WTC11 (cell line): ENCODE measurements at regions not wholly inside any gene's neighbourhood (a gene's known extent, or its start where the extent isn't known, plus 50 kb on each side); places are given as distances from the start of the nearest gene placed in this dataset.

ENCODE experiments used
- ATAC-seq: fragments of 200-7000 bp; cut with Tn5 transposase; 2 replicates; pipeline ENCODE4 v1.10.0; 2021; ENCODE audit warnings: mild to moderate bottlenecking, moderate library complexity
- CTCF ChIA-PET: fragments of 300-600 bp; sonication (Branson Sonifier 250); formaldehyde crosslinking; loops from one replicate; lab custom pipeline; 2021; ENCODE audit warnings: antibody characterized with exemption; lab: Charles Lee
- POLR2A ChIA-PET: fragments of 350-600 bp; sonication (Branson Sonifier 250); formaldehyde crosslinking; loops from one replicate; lab custom pipeline; 2021; ENCODE audit warnings: antibody characterized with exemption; lab: Charles Lee
- DNase-seq: peaks from one replicate; pipeline ENCODE4 v3.0.0; 2021; ENCODE audit warnings: low spot score
- H3K27ac Mint-ChIP-seq: 2 replicates; pipeline ENCODE4 v1.8.0; 2021; ENCODE audit warnings: mixed read lengths
- H3K27me3 Mint-ChIP-seq: 2 replicates; pipeline ENCODE4 v1.8.0; 2021; ENCODE audit warnings: low read depth, mild to moderate bottlenecking, moderate library complexity, mixed read lengths
- H3K36me3 Mint-ChIP-seq: 2 replicates; pipeline ENCODE4 v1.8.0; 2021; ENCODE audit warnings: mixed read lengths
- H3K4me1 Mint-ChIP-seq: 2 replicates; pipeline ENCODE4 v1.8.0; 2022; ENCODE audit warnings: mixed read lengths
- H3K4me3 Mint-ChIP-seq: 2 replicates; pipeline ENCODE4 v1.8.0; 2021; ENCODE audit warnings: mild to moderate bottlenecking, moderate library complexity, mixed read lengths
- H3K9me3 Mint-ChIP-seq: 2 replicates; pipeline ENCODE4 v1.8.0; 2021; ENCODE audit warnings: mixed read lengths
- E2F5 ChIP-seq: sonication (generic); formaldehyde crosslinking; IDR thresholded peaks from 2 replicates; pipeline ENCODE4 v1.8.1; 2022; ENCODE audit warnings: mild to moderate bottlenecking, moderate library complexity, missing genetic modification reagents
- HMGA2 ChIP-seq: fragments of 250-450 bp; sonication (Bioruptor Pico); IDR thresholded peaks from 2 replicates; pipeline ENCODE4 v1.4.0; 2021; ENCODE audit warnings: mild to moderate bottlenecking, moderate library complexity
- HMGXB4 ChIP-seq: sonication (generic); formaldehyde crosslinking; IDR thresholded peaks from 2 replicates; pipeline ENCODE4 v1.8.1; 2023; ENCODE audit warnings: mild to moderate bottlenecking, moderate library complexity, missing genetic modification reagents
- IRF2 ChIP-seq: sonication (generic); formaldehyde crosslinking; IDR thresholded peaks from 2 replicates; pipeline ENCODE4 v1.8.0; 2022; ENCODE audit warnings: low read depth, missing genetic modification reagents, borderline replicate concordance
- JAZF1 ChIP-seq: fragments of 250-450 bp; sonication (Bioruptor Pico); IDR thresholded peaks from 2 replicates; pipeline ENCODE4 v1.9.0; 2021; ENCODE audit warnings: moderate library complexity, mild to moderate bottlenecking, inconsistent platforms
- MLX ChIP-seq: sonication (generic); formaldehyde crosslinking; IDR thresholded peaks from 2 replicates; pipeline ENCODE4 v1.8.1; 2023; ENCODE audit warnings: mild to moderate bottlenecking, missing genetic modification reagents, moderate library complexity
- NFATC4 ChIP-seq: fragments of 250-450 bp; sonication (Bioruptor Pico); IDR thresholded peaks from 2 replicates; pipeline ENCODE4 v1.9.0; 2021; ENCODE audit warnings: mild to moderate bottlenecking
- OVOL2 ChIP-seq: fragments of 250-450 bp; sonication (Bioruptor Pico); IDR thresholded peaks from 2 replicates; pipeline ENCODE4 v1.9.0; 2021; ENCODE audit warnings: mild to moderate bottlenecking, borderline replicate concordance
- TEAD1 ChIP-seq: sonication (generic); formaldehyde crosslinking; IDR thresholded peaks from 2 replicates; pipeline ENCODE4 v1.8.0; 2022; ENCODE audit warnings: mild to moderate bottlenecking, missing genetic modification reagents
- USF1 ChIP-seq: sonication (generic); formaldehyde crosslinking; IDR thresholded peaks from 2 replicates; pipeline ENCODE4 v1.8.0; 2022; ENCODE audit warnings: mild to moderate bottlenecking, missing genetic modification reagents
- USF2 ChIP-seq: sonication (generic); formaldehyde crosslinking; IDR thresholded peaks from 2 replicates; pipeline ENCODE4 v1.8.1; 2023; ENCODE audit warnings: mild to moderate bottlenecking, missing genetic modification reagents, moderate library complexity
- ZNF138 ChIP-seq: sonication (generic); formaldehyde crosslinking; conservative IDR thresholded peaks from 2 replicates; pipeline ENCODE4 v1.8.1; 2022; ENCODE audit warnings: mild to moderate bottlenecking, moderate library complexity, missing genetic modification reagents
- ZNF281 ChIP-seq: sonication (generic); formaldehyde crosslinking; IDR thresholded peaks from 2 replicates; pipeline ENCODE4 v1.8.0; 2023; ENCODE audit warnings: mild to moderate bottlenecking, missing genetic modification reagents
- ZNF532 ChIP-seq: fragments of 250-450 bp; sonication (Bioruptor Pico); IDR thresholded peaks from 2 replicates; pipeline ENCODE4 v1.9.0; 2021; ENCODE audit warnings: mild to moderate bottlenecking, borderline replicate concordance

GRCh38 chr4:153064571-153064970 is 128.4 kb downstream of the FHDC1 start (continued):
- no peak for TF ChIP-seq HMGXB4
- no peak for TF ChIP-seq HMGA2 (CRISPR knock-in tag)
- TF ChIP-seq TEAD1 (CRISPR knock-in tag), result no peak
- no peak for TF ChIP-seq E2F5 (CRISPR knock-in tag)
- no peak for TF ChIP-seq ZNF532 (CRISPR knock-in tag)
- TF ChIP-seq ZNF138 (CRISPR knock-in tag), result no peak
- no peak for TF ChIP-seq ZNF281
- TF ChIP-seq NFATC4, result no peak
- no peak for TF ChIP-seq OVOL2 (CRISPR knock-in tag)

- POLR2A ChIA-PET, result no interaction called here
- ATAC-seq (no peak), DNase-seq (no peak)
- H3K27ac Mint-ChIP-seq, result no peak overlapping the region
- no peaks in the 10 kb centered on the region for H3K27me3 Mint-ChIP-seq
- peaks cover 25% of the 10 kb centered on the region for H3K4me1 Mint-ChIP-seq
- no peak for TF ChIP-seq JAZF1 (CRISPR knock-in tag)
- TF ChIP-seq USF1 (CRISPR knock-in tag), result peak; percentile 37; the same call in 1 of the 2 replicates
- TF ChIP-seq USF2 (CRISPR knock-in tag), result peak; percentile 58; the same call in 1 of the 2 replicates
- no peak for TF ChIP-seq MLX (CRISPR knock-in tag)
- TF ChIP-seq IRF2, result no peak
- H3K9me3 Mint-ChIP-seq, result no peaks in the 10 kb centered on the region; the same call in 1 of the 2 replicates
- CTCF ChIA-PET, result interaction anchor here (0.6 to 2.1 kb wide), 4 partner anchors 18 to 486 kb away, joined by 3 to 11 read pairs (median 3); no protein-coding TSS in a partner anchor
- H3K4me3 Mint-ChIP-seq, result no peak overlapping the region
- no peaks in the 10 kb centered on the region for H3K36me3 Mint-ChIP-seq
These were observed 129.2 kb downstream of the FHDC1 start for GRCh38 chr4:153065276-153065675.
